H9 (cell line): ENCODE measurements at regions not wholly inside any gene's neighbourhood (a gene's known extent, or its start where the extent isn't known, plus 50 kb on each side); places are given as distances from the start of the nearest gene placed in this dataset.

Experiments used
- DNase-seq: peaks from one replicate; pipeline ENCODE4 v3.0.0-alpha.2; 2017
- H2AFZ ChIP-seq: one replicate; pipeline ENCODE4 v1.6.1; 2013; ENCODE audit warnings: mild to moderate bottlenecking, low read length, control low read depth, moderate library complexity
- H2AK5ac ChIP-seq: 2 replicates; pipeline ENCODE4 v1.6.1; 2013; ENCODE audit warnings: low read length, control low read depth, mixed read lengths; ENCODE audit not compliant: insufficient read length
- H2BK120ac ChIP-seq: one replicate; pipeline ENCODE4 v1.6.1; 2013; ENCODE audit warnings: low read depth, mild to moderate bottlenecking, low read length, control low read depth, inconsistent platforms; ENCODE audit not compliant: poor library complexity, severe bottlenecking
- H2BK12ac ChIP-seq: 2 replicates; pipeline ENCODE4 v1.6.1; 2013; ENCODE audit warnings: low read length, control low read depth, mixed read lengths, low read depth; ENCODE audit not compliant: insufficient read length
- H2BK15ac ChIP-seq: 2 replicates; pipeline ENCODE4 v1.6.1; 2013; ENCODE audit warnings: low read depth, low read length, control low read depth
- H2BK20ac ChIP-seq: one replicate; pipeline ENCODE4 v1.6.1; 2013; ENCODE audit warnings: low read depth, mild to moderate bottlenecking, low read length, control low read depth, inconsistent platforms; ENCODE audit not compliant: poor library complexity, severe bottlenecking
- H2BK5ac ChIP-seq: 2 replicates; pipeline ENCODE4 v1.6.1; 2013; ENCODE audit warnings: low read length, control low read depth, mixed read lengths; ENCODE audit not compliant: insufficient read length
- H3K14ac ChIP-seq: 2 replicates; pipeline ENCODE4 v1.6.1; 2013; ENCODE audit warnings: low read length, control low read depth; ENCODE audit not compliant: insufficient read depth
- H3K18ac ChIP-seq: 2 replicates; pipeline ENCODE4 v1.6.1; 2013; ENCODE audit warnings: low read depth, mild to moderate bottlenecking, mixed read lengths, low read length, control low read depth; ENCODE audit not compliant: insufficient read length
- H3K23ac ChIP-seq: 2 replicates; pipeline ENCODE4 v1.6.1; 2013; ENCODE audit warnings: low read length, control low read depth, mixed read lengths, low read depth; ENCODE audit not compliant: insufficient read length
- H3K23me2 ChIP-seq: 2 replicates; pipeline ENCODE4 v1.6.1; 2013; ENCODE audit warnings: low read depth, mild to moderate bottlenecking, mixed read lengths, low read length, control low read depth; ENCODE audit not compliant: insufficient read length, poor library complexity, severe bottlenecking
- H3K27ac ChIP-seq: 2 replicates; pipeline ENCODE4 v1.5.1; 2013; ENCODE audit warnings: low read length, control low read depth, mixed read lengths, low read depth; ENCODE audit not compliant: insufficient read length
- H3K27me3 ChIP-seq: 2 replicates; pipeline ENCODE4 v1.6.1; 2013; ENCODE audit warnings: low read length, control low read depth, inconsistent platforms; ENCODE audit not compliant: insufficient read depth
- H3K4ac ChIP-seq: 2 replicates; pipeline ENCODE4 v1.6.1; 2013; ENCODE audit warnings: low read depth, mild to moderate bottlenecking, control low read depth, inconsistent platforms, low read length, moderate library complexity
- H3K4me1 ChIP-seq: 2 replicates; pipeline ENCODE4 v1.6.1; 2013; ENCODE audit warnings: low read length, control low read depth, inconsistent platforms; ENCODE audit not compliant: insufficient read depth
- H3K4me2 ChIP-seq: 2 replicates; pipeline ENCODE4 v1.6.1; 2013; ENCODE audit warnings: low read length, control low read depth, mixed read lengths; ENCODE audit not compliant: insufficient read length, insufficient read depth
- H3K56ac ChIP-seq: 2 replicates; pipeline ENCODE4 v1.6.1; 2013; ENCODE audit warnings: low read depth, mild to moderate bottlenecking, mixed read lengths, low read length, control low read depth; ENCODE audit not compliant: insufficient read length
- H3K79me1 ChIP-seq: 2 replicates; pipeline ENCODE4 v1.6.1; 2013; ENCODE audit warnings: low read depth, mild to moderate bottlenecking, moderate library complexity, low read length, control low read depth, inconsistent platforms; ENCODE audit not compliant: insufficient read depth, poor library complexity, severe bottlenecking
- H3K79me2 ChIP-seq: 2 replicates; pipeline ENCODE4 v1.6.1; 2013; ENCODE audit warnings: low read length, control low read depth, inconsistent platforms; ENCODE audit not compliant: insufficient read depth
- H3K9ac ChIP-seq: 2 replicates; pipeline ENCODE4 v1.6.1; 2013; ENCODE audit warnings: low read length, control low read depth, mixed read lengths; ENCODE audit not compliant: insufficient read length; ENCODE audit errors: extremely low read depth
- H3K9me3 ChIP-seq: one replicate; pipeline ENCODE4 v1.6.1; 2013; ENCODE audit warnings: low read depth, low read length, inconsistent platforms; ENCODE audit not compliant: control insufficient read depth
- H3T11ph ChIP-seq: one replicate; pipeline ENCODE4 v1.6.1; 2013; ENCODE audit warnings: mild to moderate bottlenecking, low read length, control low read depth, inconsistent platforms
- H4K20me1 ChIP-seq: one replicate; pipeline ENCODE4 v1.6.1; 2013; ENCODE audit not compliant: control insufficient read depth, insufficient read length, insufficient read depth
- H4K5ac ChIP-seq: 2 replicates; pipeline ENCODE4 v1.6.1; 2013; ENCODE audit warnings: low read depth, mild to moderate bottlenecking, mixed read lengths, low read length, control low read depth; ENCODE audit not compliant: insufficient read length
- H4K8ac ChIP-seq: replicated peaks from 2 replicates; pipeline ENCODE4 v1.6.1; 2013; ENCODE audit warnings: low read length, control low read depth, mixed read lengths, low read depth; ENCODE audit not compliant: insufficient read length
- H4K91ac ChIP-seq: 2 replicates; pipeline ENCODE4 v1.6.1; 2013; ENCODE audit warnings: low read depth, mild to moderate bottlenecking, moderate library complexity, mixed read lengths, low read length, control low read depth; ENCODE audit not compliant: insufficient read length
- H3K27ac Mint-ChIP-seq, 3 experiments: 2 replicates in 2 of 3; 3 replicates in 1 of 3; pipeline ENCODE4 v1.8.0; 2020 to 2021; ENCODE audit warnings: mixed read lengths in 3 of 3, mild to moderate bottlenecking in 1 of 3, moderate library complexity in 1 of 3
- H3K27me3 Mint-ChIP-seq: 2 replicates; pipeline ENCODE4 v1.8.0; 2021; ENCODE audit warnings: low read depth, mild to moderate bottlenecking, moderate library complexity, mixed read lengths
- H3K36me3 Mint-ChIP-seq, 3 experiments: 2 replicates in 2 of 3; 3 replicates in 1 of 3; pipeline ENCODE4 v1.8.0; 2020 to 2021; ENCODE audit warnings: low read depth in 3 of 3, mixed read lengths in 3 of 3; ENCODE audit not compliant: insufficient read depth in 1 of 3
- H3K4me1 Mint-ChIP-seq, 2 experiments: 2 replicates each; pipeline ENCODE4 v1.8.0; 2020; ENCODE audit warnings: mixed read lengths in 2 of 2
- H3K4me3 Mint-ChIP-seq, 2 experiments: 2 replicates in 1 of 2; 3 replicates in 1 of 2; pipeline ENCODE4 v1.8.0; 2020 to 2021; ENCODE audit warnings: mild to moderate bottlenecking in 2 of 2, mixed read lengths in 2 of 2, moderate library complexity in 1 of 2
- H3K9me3 Mint-ChIP-seq, 2 experiments: 2 replicates in 1 of 2; 3 replicates in 1 of 2; pipeline ENCODE4 v1.8.0; 2020; ENCODE audit warnings: mild to moderate bottlenecking in 2 of 2, mixed read lengths in 2 of 2, moderate library complexity in 1 of 2
- CTCF ChIP-seq: fragments of 200-600 bp; sonication (generic); conservative IDR thresholded peaks from 3 replicates; pipeline ENCODE4 v1.8.0; 2021; ENCODE audit warnings: antibody characterized with exemption, mild to moderate bottlenecking
- WGBS: extraction: QIAGEN DNeasy Blood & Tissue Kit; methylation state at CpG from one replicate; pipeline ENCODE4 v1.1.7; 2013; ENCODE audit warnings: missing lambda C conversion rate, low lambda C conversion rate, mixed read lengths; ENCODE audit not compliant: insufficient read length; ENCODE audit errors: extremely low coverage; 5-methylcytosine and 5-hydroxymethylcytosine counted together

- H3K18ac ChIP-seq = no peak overlapping the region
- no peak overlapping the region for H4K91ac ChIP-seq
- no peak overlapping the region for H2BK120ac ChIP-seq
- no peak overlapping the region for H3K4ac ChIP-seq
- H3K23me2 ChIP-seq = no peaks in the 10 kb centered on the region
- WGBS = no CpG with 5 or more reads among the region's 3 CpGs
- H2AFZ ChIP-seq = no peak overlapping the region
- no peaks in the 10 kb centered on the region for H3K79me2 ChIP-seq
- H4K8ac ChIP-seq = no peak overlapping the region
- no peak for DNase-seq
- H3T11ph ChIP-seq = no peak overlapping the region
- H3K27me3 Mint-ChIP-seq = no peaks in the 10 kb centered on the region
- no peak overlapping the region for H3K23ac ChIP-seq
- no peak overlapping the region for H3K4me2 ChIP-seq
- H3K56ac ChIP-seq = no peak overlapping the region
- no peak overlapping the region for H3K9ac ChIP-seq
- no peak overlapping the region for H2AK5ac ChIP-seq
- H3K27me3 ChIP-seq = no peaks in the 10 kb centered on the region
- no peak overlapping the region for H2BK15ac ChIP-seq
- H3K4me1 Mint-ChIP-seq = peaks cover 20 to 35% of the 10 kb centered on the region in 2 experiments
- no peaks in the 10 kb centered on the region for H3K36me3 Mint-ChIP-seq
- 0 out of 2 replicates have a peak, but pooled peaks cover 7% of the 10 kb centered on the region for H3K4me1 ChIP-seq
- no peaks in the 10 kb centered on the region for H4K20me1 ChIP-seq
- no peak overlapping the region for H2BK5ac ChIP-seq
- no peak overlapping the region for H3K27ac ChIP-seq
- no peak overlapping the region for H2BK12ac ChIP-seq
- no peaks in the 10 kb centered on the region for H3K9me3 ChIP-seq
- TF ChIP-seq CTCF = no peak
- H3K14ac ChIP-seq = no peak overlapping the region
- no peaks in the 10 kb centered on the region for H3K9me3 Mint-ChIP-seq
- H4K5ac ChIP-seq = no peak overlapping the region
- no peak overlapping the region for H3K4me3 Mint-ChIP-seq
- H3K27ac Mint-ChIP-seq = no peak overlapping the region
- no peak overlapping the region for H2BK20ac ChIP-seq
- no peaks in the 10 kb centered on the region for H3K79me1 ChIP-seq
Observed at GRCh38 chr10:29067628-29068027, 221.2 kb upstream of the LYZL1 start.
